HFF-Myc (cell line): ENCODE measurements at regions not wholly inside any gene's neighbourhood (a gene's known extent, or its start where the extent isn't known, plus 50 kb on each side); places are given as distances from the start of the nearest gene placed in this dataset.

Source experiments
- DNase-seq: peaks from one replicate; pipeline ENCODE4 v3.0.0-alpha.2; 2011; ENCODE audit warnings: low read depth; ENCODE audit errors: extremely low read depth
- H3K4me3 ChIP-seq: replicated peaks from 2 replicates; pipeline ENCODE4 v1.5.1; 2011; ENCODE audit warnings: low read depth, mild to moderate bottlenecking, control low read depth, low read length
- CTCF ChIP-seq: IDR thresholded peaks from 2 replicates; pipeline ENCODE4 v1.5.1; 2012; ENCODE audit warnings: mild to moderate bottlenecking, low read depth, low read length, control low read depth; ENCODE audit errors: missing control alignments

- H3K4me3 ChIP-seq, result no peak overlapping the region
- no peak for TF ChIP-seq CTCF
- DNase-seq, result no peak
Measured at GRCh38 chrX:109952985-109953905, 49.7 kb upstream of the TMEM164 start.
